ENCODE measurements at regions not wholly inside any gene's neighbourhood (a gene's known extent, or its start where the extent isn't known, plus 50 kb on each side); places are given as distances from the start of the nearest gene placed in this dataset.

DNA sequence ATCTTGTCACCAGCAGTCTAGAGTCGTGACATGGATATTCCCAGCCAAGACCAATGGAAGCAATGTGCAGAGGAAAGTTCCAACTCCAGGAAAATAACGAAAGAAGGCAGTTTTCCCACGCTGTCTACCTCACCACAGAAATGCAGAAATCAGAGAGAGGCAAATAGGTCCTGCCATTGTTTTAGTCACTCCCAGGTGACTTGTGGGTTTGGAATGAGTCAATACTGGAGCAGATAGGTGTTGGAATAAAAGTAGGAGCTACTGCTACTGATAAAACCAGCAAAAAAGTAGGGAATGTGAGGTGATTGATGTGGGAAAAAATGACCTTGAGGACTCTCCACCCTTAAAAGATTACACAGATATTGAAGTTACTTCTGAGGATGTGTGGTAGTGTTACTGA lies 72.8 kb upstream of the RAI2 start:
- Histone ChIP-seq H3K27ac (no peak overlapping the region), H3K9me3 (no peaks in the 10 kb centered on the region), H3K4me1 (no peaks in the 10 kb centered on the region), H3K4me3 (no peak overlapping the region), H3K27me3 (no peaks in the 10 kb centered on the region), H3K36me3 (no peaks in the 10 kb centered on the region)
- DNase-seq (ENCODE audit: low spot score in 2 of 2) = no peak
- TF ChIP-seq, protein P1, sequence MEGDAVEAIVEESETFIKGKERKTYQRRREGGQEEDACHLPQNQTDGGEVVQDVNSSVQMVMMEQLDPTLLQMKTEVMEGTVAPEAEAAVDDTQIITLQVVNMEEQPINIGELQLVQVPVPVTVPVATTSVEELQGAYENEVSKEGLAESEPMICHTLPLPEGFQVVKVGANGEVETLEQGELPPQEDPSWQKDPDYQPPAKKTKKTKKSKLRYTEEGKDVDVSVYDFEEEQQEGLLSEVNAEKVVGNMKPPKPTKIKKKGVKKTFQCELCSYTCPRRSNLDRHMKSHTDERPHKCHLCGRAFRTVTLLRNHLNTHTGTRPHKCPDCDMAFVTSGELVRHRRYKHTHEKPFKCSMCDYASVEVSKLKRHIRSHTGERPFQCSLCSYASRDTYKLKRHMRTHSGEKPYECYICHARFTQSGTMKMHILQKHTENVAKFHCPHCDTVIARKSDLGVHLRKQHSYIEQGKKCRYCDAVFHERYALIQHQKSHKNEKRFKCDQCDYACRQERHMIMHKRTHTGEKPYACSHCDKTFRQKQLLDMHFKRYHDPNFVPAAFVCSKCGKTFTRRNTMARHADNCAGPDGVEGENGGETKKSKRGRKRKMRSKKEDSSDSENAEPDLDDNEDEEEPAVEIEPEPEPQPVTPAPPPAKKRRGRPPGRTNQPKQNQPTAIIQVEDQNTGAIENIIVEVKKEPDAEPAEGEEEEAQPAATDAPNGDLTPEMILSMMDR (IDR thresholded peaks at IDR 0.05) = no peak
- TF ChIP-seq POLR2A (IDR thresholded peaks at IDR 0.05) = no peak
- no peak for TF ChIP-seq EP300 (IDR thresholded peaks at IDR 0.05)
- WGBS, 2 donors = 66 to 83% methylated on average over 3 of the region's 3 CpGs

DNA sequence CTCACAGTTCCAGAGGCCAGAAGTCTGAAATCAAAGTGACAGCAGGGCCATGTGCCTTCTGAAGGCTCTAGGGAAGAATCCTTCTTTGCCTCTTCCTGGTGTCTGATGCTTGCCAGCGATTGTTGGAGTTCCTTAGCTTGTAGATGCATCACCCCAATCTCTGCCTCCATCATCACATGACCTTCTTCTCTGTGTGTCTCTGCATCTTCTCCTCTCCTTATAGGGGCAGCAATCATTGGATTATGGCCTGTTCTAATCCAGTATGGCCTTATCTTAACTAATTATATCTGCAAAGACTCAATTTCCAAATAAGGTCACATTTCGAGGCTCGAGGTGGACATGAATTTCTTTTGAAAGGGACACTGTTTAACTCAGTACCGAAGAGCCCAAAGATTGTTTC lies 71.7 kb upstream of the RAI2 start:
- no peak for DNase-seq (ENCODE audit: low spot score in 2 of 2)
- Histone ChIP-seq H3K4me3 (no peak overlapping the region), H3K36me3 (no peaks in the 10 kb centered on the region), H3K27me3 (no peaks in the 10 kb centered on the region), H3K9me3 (no peaks in the 10 kb centered on the region), H3K4me1 (no peaks in the 10 kb centered on the region), H3K27ac (no peak overlapping the region)
- no peak for TF ChIP-seq EP300 (IDR thresholded peaks at IDR 0.05)
- TF ChIP-seq, protein P1 (IDR thresholded peaks at IDR 0.05) = no peak
- TF ChIP-seq POLR2A (IDR thresholded peaks at IDR 0.05) = no peak
- 83 to 89% methylated on average over 3 to 4 of the region's 4 CpGs for WGBS, 2 donors

DNA sequence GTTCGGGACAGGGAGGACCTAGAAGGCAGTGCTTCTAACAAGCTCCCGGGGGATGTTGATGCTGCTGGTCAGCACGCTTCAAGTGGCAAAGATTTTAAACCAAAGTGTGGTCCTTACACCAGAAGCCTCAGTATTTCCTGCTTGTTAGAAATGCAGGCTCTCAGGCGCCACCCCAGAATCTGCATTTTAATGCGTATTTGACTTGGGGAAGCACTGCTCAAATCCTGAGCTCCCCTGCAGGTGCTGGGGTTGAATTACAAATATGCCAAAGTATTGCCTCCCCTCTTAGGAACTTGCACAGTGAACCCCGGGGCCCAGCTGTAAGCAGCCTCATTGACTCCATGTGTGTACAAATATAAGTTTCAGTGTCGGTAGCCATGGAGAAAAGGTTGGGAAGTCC lies 70.8 kb upstream of the RAI2 start:
- H3K36me3 ChIP-seq = no peaks in the 10 kb centered on the region
- no peak overlapping the region for H3K27ac ChIP-seq
- H3K27me3 ChIP-seq = peaks cover 0 to 5% of the 10 kb centered on the region in 2 donors
- H3K4me1 ChIP-seq = no peaks in the 10 kb centered on the region
- no peak for TF ChIP-seq EP300 (IDR thresholded peaks at IDR 0.05)
- 71 to 87% methylated on average over 3 to 7 of the region's 7 CpGs for WGBS, 2 donors
- H3K4me3 ChIP-seq = no peak overlapping the region
- DNase-seq (ENCODE audit: low spot score in 2 of 2) = no peak
- H3K9me3 ChIP-seq = no peaks in the 10 kb centered on the region

DNA sequence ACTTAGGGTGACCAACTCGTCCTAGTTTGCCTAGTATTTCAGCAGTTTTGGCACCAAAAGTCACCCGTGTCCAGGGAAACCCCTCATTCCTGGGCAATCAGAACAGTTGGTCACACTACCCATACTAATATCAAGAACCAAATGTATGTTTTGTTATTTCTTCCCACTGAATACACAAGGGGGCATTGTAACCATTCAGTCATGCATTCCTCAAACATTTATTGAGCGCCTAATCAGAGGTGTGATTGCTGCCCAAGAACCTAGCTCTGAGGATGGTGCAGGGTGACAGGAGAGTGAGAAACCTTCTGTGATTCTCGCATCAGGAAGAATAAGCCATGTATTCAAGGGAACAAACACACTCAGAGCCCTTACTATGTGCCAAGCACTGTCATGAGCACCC lies 69.8 kb upstream of the RAI2 start:
- no peak overlapping the region for H3K27ac ChIP-seq
- DNase-seq (ENCODE audit: low spot score in 2 of 2) = no peak
- no peaks in the 10 kb centered on the region for H3K36me3 ChIP-seq
- TF ChIP-seq, protein P1 (IDR thresholded peaks at IDR 0.05) = no peak
- TF ChIP-seq POLR2A (IDR thresholded peaks at IDR 0.05) (no peak), EP300 (IDR thresholded peaks at IDR 0.05) (no peak)
- 47% methylated on average over 4 of the region's 4 CpGs for WGBS, 2 donors
- H3K27me3 ChIP-seq = peaks cover 0 to 5% of the 10 kb centered on the region in 2 donors
- no peak overlapping the region for H3K4me3 ChIP-seq
- H3K9me3 ChIP-seq = no peaks in the 10 kb centered on the region
- H3K4me1 ChIP-seq = no peaks in the 10 kb centered on the region

DNA sequence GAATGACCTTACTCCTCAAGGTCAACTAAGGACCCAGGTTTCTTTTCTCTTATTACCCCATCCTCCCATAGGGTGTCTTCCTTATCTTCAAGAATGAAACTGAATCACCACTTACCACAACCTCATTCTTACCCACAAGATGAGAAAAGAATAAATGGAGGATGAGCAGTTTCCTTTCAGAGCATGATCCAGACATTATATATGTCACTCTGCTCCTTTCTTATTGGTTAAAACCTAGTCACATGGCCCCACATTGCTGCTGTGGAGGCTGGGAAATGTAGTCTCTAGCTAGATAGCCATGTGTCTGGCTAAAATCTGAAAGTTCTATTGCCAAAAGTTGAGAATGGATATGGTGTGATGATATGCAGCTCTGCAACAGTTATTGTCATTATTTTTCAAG lies 62.4 kb upstream of the RAI2 start:
- TF ChIP-seq POLR2A (IDR thresholded peaks at IDR 0.05) = no peak
- H3K4me3 ChIP-seq = no peak overlapping the region
- no peaks in the 10 kb centered on the region for H3K36me3 ChIP-seq
- no peak for DNase-seq (ENCODE audit: low spot score in 2 of 2)
- H3K9me3 ChIP-seq = no peaks in the 10 kb centered on the region
- H3K27ac ChIP-seq = no peak overlapping the region
- peaks cover 0 to 5% of the 10 kb centered on the region in 2 donors for H3K27me3 ChIP-seq
- H3K4me1 ChIP-seq = no peaks in the 10 kb centered on the region

DNA sequence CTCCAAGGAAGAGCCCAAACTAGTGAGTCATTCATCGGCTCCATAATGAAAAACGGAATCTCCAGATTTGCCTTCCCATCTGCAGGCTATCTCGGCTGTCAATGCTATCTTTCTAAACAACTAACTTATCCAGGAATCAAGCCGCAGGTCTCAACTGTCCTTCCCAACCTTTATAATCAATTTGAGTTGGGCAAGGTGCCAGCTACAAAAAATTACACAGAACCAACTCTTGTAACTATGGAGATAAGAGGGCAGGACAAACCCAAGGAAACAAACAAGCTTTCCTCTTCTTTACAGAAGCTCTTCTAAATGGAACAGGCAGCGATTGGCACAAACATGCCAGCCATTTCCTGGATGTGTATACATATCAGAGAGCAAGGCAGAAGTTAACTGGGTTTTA lies 61.2 kb upstream of the RAI2 start:
- no peak overlapping the region for H3K4me3 ChIP-seq
- H3K9me3 ChIP-seq = no peaks in the 10 kb centered on the region
- H3K27me3 ChIP-seq = no peaks in the 10 kb centered on the region
- TF ChIP-seq, protein P1 (IDR thresholded peaks at IDR 0.05) = no peak
- no peak for TF ChIP-seq EP300 (IDR thresholded peaks at IDR 0.05)
- TF ChIP-seq POLR2A (IDR thresholded peaks at IDR 0.05) = no peak
- 61 to 63% methylated on average over 5 of the region's 5 CpGs for WGBS, 2 donors
- DNase-seq (ENCODE audit: low spot score in 2 of 2) = no peak
- H3K4me1 ChIP-seq = no peaks in the 10 kb centered on the region
- H3K27ac ChIP-seq = no peak overlapping the region
- no peaks in the 10 kb centered on the region for H3K36me3 ChIP-seq

Data from tibial nerve (tissue), 4 donors.